Testis (tissue), 2 donors: ENCODE measurements at regions not wholly inside any gene's neighbourhood (a gene's known extent, or its start where the extent isn't known, plus 50 kb on each side); places are given as distances from the start of the nearest gene placed in this dataset.

Experiments
- CTCF ChIP-seq, 3 experiments: fragments of 450-650 bp in 2 of 3; fragments of 200-600 bp in 1 of 3; sonication (generic) in 1 of 3; IDR thresholded peaks; one replicate each; pipeline ENCODE4 v1.5.1; 2016 to 2019; ENCODE audit warnings: antibody characterized with exemption in 3 of 3, mild to moderate bottlenecking in 2 of 3, moderate library complexity in 1 of 3
- POLR2A ChIP-seq: fragments of 450-650 bp; IDR thresholded peaks from one replicate; pipeline ENCODE4 v1.6.1; 2017; ENCODE audit warnings: antibody characterized with exemption, mild to moderate bottlenecking, moderate library complexity

- TF ChIP-seq CTCF (IDR thresholded peaks at IDR 0.05) (no peak), POLR2A (no peak)
Measured at GRCh38 chrX:125029131-125029530, 290.5 kb upstream of the TEX13C start.
